ENCODE measurements at regions not wholly inside any gene's neighbourhood (a gene's known extent, or its start where the extent isn't known, plus 50 kb on each side); places are given as distances from the start of the nearest gene placed in this dataset.
A peak's percentile ranks its signal among the peaks of the same experiment; 100 is the strongest.

DNA sequence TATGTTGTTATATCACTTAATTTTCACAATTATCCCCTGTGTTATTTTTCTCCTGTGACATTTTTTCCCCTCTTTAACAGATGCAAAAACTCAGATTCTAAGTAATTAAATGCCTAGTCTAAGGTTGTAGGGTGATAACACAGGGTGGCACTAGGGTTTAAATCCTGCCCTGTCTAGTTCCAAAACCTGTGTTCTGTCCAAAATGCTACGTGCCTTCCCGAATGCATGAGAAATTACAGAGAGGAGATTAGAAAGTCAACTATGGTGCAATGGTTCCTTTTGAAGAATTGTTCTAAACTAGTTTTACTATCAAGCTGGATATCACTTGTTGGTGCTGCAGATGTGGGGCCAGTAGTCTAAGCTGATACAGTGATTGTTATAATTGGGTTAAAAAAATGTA lies 108.0 kb downstream of the DIPK2A start:
- no peak for DNase-seq

DNA sequence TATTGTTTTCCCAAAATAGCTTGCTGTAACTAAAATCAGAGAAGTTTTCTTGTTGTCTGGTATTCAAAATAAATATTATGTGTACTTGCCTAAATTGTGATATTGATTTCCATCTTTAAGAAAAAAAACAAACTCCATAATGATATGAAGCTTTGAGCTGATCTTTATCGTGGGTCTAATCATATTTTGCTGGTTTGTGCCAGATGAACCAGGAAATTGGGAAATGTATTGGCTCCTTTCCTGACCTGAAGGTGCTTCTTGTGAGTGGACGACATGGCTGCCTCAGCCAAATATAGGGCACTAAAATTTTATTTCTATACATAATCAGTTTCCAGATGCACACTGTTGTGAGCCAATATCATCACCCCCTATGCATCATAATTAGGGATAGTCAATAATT lies 113.3 kb downstream of the DIPK2A start:
- no peak for DNase-seq

DNA sequence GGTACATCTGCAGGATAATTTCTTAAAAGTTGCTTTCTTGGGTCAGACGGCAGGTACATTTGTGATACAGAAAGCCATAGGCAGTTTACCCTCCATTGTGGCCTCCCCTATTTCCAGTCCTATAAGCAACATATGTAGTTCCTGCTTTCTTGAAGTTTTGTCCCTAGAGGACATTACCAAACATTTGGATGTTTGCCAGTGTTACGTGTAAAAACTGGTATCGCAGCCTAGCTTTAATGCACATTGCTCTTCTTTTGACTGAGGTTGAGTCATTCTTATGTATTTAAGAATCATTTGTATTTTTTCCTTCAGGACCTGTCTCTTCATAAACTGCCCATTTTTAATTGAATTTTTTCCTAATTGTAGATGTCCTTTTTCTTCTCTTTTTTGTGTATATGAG lies 114.3 kb downstream of the DIPK2A start:
- peak; percentile 15 for DNase-seq

DNA sequence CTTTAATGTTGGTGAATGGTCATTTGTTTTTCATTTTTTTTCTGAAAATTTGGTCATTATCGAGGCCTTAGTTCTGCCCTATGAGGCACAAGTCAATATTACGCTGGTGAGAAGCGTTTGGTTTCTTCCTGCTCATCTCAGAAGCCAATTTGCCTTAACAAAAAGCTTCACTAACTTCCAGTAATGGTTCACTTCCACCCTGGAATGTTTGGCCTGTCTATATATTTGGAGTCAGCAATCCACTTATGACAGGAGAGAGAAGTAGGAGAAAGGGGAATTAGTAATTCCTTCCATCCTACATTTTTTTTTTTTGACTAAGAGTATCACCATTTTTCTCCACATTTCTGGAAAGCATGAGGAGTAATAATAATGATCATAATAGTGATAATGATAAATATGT lies 124.4 kb downstream of the DIPK2A start:
- DNase-seq = no peak

DNA sequence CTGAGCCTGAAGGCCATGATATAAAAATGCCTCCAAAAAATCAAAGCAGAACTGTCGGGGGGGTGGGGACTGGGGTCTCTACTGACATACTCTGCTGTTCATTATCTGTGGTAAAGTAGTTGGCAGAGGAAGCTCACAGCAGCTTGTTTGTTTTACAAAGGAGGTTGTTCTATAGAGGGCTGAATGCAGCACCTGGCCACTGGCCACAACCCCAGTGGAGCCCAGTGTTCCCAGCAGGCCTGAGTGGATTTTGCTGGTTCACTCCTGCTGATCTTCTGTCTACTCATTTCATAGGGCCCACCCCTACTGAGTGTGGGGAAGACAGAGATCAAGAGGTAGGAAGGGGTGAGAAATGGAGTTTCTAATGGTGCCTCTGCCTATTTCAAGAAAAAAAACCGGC lies 125.5 kb downstream of the DIPK2A start:
- no peak for DNase-seq

DNA sequence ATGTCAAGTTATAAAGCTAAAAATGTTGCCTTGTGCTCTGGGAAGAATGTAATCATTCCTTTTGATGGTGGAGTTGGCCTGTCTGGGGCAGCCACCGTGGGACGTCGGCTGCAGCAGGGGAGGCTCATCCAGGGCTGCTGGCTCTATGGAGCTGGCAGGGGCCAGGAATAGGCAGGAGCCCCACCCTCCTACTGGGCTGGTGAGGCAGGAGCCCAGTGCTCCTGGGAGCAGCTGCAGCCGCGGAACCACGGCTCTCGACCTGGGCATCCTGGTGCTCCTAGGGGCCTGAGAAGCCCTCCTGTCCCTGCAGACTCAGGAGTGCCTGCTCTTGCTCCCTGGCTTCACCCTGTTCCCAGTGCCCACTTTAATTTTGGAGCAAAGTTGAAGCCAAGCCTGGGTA lies 127.1 kb downstream of the DIPK2A start:
- DNase-seq = no peak

DNA sequence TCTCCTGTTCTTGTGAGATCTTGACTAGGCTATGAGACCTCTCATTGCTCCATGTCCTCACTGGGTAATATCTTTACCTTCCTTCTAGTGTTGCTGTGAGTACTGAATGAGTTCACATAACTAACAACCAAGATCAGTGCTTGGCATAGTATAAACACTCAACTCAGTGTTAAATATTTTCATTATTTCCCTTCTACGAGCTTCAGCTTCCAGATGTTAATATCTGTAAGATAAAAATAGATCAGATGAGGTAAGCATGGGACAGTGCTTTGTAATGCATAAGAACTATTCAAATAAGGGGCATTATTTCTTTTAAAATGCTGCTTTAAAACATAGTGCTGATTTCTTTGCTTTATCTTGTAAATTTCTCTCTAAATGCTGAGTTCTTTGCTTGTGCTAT lies 130.8 kb downstream of the DIPK2A start:
- no peak for DNase-seq

DNA sequence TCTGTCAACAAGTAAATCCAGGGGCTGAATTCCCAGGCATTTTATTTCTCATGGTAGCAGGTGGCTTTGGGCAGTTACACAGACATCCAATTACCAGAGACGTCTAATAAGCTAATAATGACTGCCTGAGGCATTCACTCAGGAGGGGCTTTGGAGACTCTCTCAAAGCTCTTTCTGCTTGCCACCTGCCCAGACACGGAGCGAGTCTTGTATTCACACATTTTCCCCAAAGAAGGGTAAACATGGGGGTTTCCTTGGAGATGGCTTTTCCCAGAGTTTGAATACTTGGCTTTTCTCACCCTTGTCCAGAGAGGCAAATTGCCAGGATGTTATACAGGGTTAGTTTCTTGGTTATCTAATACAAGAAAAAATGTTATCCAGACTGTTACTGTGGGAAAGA lies 132.6 kb downstream of the DIPK2A start:
- peak; percentile 98 for DNase-seq

DNA sequence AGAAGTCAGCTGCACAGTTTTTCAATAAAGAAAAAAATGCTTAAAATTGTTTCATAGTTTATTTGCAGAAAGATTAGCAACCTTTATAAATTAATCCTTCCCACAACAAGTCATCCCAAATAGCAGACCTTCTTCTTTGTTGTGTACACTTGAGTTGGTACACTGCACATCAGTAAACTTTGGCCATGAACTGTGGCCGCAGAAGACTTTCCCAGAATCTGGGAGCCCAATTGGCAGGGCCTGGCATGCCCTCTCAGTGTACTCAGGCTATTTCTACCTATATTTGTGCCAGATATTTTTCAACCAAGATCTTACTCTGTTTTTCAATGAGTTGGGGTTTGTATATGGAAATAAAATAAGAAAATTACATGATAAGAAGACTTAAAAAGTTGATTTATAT lies 133.1 kb downstream of the DIPK2A start:
- DNase-seq = peak; percentile 29

DNA sequence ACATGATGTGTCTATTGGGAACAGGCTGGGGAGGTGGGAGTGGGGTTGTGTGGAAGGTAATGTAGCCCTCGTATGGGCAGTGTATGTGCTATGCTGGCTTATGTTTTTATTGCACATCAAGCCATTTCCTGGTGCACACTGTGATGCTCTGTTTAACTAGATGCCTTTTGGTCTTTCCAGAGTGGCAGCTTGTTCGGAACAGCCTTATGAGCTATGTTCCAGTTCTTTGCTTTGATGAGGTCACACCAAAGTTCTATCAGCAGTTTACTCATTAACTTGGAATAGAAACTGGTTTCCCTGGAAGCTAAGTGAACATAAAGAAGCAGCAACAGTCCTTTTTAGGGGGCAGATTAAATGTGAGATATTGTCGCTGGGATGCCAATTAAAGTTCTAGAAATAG lies 133.9 kb downstream of the DIPK2A start:
- no peak for DNase-seq

DNA sequence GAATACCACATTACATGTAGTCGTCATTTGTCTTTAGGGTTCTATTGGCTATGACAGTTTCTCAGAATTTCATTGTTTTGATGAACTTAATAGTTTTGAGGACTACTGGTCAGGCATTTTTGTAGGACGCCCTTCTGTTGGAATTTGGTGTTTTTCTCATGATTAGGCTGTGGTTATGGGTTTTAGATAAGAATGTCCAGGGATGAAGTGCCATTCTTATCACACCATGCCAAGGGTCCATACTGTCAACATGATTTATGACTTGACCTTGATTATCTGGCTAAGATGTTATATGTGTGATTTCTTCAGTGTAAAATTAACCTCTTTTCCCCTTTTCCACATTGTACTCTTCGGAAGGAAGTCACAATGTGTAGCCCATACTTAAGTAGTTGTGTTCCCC lies 135.3 kb downstream of the DIPK2A start:
- DNase-seq = no peak

DNA sequence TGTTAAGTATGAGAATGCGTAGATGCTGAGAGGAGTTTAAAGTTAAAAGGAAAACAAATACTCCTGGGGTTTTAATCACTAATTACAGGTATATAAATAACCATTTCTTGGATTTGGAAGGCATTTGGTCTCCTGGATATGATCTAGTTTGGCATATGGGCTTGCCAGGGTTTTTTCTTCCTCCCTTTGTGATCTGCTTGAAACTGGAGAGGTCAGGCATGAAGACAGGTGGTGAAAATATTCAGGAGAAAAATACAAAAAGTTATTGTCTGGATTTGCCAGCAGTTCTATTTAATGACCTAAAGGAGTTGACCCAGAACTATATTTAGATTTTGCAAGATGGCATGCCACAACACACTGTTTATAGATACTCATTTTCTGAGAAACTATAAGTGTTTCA lies 136.3 kb downstream of the DIPK2A start:
- DNase-seq = peak; percentile 41

DNA sequence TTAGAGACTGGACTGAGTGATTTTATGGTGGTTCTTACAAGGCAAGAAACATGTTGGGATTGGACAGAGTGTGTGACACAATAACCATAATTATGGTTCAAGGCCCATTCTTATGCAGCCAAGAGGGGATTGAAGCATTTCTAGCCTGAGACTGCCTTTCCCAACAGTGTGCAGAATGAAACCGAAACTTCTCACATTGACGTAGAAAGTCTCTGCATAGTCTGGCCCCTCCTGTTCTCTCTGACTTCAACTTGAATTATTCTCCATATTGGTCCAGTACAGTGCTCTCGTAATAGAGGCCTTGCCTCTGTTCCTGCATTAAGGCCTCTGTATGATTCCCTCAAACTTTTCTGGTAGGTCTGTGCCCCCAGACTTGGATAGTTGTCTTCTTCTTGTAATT lies 138.3 kb downstream of the DIPK2A start:
- DNase-seq = no peak

DNA sequence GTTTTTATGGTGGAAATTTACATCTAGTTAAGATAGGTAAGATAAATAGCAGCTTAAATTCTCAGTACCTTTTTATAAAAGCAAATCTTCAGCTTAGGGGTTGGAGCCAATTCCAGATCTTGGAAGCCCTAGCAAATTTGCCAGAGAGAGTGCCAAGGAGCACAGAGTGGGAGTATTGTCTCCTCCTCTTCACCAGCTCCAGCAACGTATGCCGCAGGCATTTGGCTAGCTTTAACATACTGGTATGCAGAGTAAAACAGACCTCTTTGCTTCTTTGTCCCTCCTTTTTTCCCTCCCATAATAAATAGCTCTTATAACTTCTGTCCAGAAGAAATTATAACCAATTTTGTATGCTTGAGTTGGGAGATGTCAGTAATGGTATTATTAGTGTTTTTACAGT lies 140.4 kb downstream of the DIPK2A start:
- peak; percentile 74 for DNase-seq

DNA sequence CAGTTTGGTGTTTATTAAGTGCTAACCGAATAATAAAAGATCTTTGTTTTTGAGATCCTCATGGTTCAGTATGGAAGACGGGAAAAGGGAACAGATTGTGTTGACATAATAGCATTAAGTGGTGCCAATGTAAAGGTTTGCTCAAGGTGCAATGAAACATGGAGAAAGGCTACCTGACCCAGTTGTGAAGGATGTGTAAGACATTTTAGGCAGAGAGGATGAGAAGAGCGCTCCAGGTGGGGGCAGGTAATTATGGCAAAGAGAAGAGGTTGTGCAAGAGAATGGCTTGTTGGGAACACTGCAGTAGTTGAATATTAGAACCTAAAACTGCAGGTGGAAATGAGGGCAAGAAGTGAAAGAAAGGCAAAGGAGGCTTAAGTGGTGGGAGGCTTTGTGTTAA lies 140.8 kb downstream of the DIPK2A start:
- DNase-seq = peak; percentile 79

DNA sequence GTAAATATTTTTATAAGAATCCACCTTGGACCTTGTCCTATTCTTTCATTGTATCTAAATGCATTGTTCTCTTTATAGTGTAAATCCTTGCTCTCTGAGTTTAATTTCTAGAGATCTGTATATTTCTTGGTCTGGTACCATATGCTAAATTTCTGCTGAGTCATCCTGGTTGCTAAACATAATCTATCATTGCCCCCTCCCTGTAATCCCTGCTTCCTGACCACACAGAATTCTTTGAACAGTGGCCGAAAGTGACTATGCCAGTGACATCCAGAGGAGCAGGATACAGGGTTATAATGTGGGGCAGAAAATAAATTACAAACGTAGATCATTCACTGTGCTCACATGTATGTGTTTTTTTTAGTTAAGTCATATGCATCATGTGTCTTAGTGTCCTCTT lies 143.1 kb downstream of the DIPK2A start:
- DNase-seq = peak; percentile 85

DNA sequence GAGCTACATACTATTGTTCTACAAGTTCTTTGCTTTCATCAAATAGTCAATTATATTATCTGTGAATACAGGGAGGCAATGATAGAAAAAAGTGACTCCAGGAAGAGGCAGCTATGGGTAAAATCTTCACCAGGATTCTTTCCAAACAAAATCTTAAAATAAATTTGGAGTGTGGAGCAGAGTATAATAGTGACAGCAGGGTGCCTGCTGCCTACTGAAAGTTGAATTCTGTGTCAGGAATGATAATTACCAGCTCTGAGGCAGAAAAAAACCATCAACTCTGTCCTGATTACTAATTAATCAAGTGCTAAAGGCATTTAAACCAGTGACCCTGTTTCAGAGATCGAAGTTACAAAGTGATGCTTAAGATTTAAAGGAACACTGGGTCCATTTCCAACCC lies 148.0 kb downstream of the DIPK2A start:
- DNase-seq = no peak

DNA sequence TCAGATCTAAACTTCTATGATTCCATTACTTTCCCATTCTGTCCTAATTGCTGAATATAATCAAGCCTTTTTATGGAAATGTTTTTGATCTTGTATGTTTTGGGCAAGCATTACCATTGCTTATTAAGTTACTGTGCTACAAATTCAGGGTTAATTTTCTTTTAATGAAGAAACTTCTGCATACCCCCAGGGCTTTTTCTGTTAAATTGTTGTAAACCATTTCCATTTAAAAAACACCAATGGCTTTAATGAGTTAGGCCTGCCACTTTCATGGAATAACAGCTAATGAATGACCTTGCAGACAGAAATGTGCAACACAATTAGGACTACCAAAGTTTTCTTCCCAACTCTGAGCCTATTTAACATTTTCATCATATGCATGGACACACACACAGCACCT lies 150.0 kb downstream of the DIPK2A start:
- no peak for DNase-seq

DNA sequence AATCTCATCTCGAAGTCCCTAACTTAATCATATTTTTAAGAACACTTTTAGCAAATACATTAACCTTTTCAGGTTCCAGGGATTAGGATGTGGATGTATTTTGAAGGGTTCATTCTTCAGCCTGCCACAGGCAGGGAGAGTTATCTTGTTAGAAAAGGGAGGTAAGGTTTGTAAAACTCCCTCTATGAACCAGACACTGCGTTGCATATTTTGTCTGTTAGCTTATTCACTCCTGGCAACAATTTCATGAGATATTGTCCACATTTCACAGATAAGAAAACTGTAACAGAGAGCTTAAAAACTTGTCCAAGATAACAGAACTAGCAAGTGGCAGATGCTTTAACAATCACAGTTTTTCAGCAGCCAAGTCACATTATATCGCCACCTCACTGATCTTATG lies 155.4 kb downstream of the DIPK2A start:
- DNase-seq = no peak

DNA sequence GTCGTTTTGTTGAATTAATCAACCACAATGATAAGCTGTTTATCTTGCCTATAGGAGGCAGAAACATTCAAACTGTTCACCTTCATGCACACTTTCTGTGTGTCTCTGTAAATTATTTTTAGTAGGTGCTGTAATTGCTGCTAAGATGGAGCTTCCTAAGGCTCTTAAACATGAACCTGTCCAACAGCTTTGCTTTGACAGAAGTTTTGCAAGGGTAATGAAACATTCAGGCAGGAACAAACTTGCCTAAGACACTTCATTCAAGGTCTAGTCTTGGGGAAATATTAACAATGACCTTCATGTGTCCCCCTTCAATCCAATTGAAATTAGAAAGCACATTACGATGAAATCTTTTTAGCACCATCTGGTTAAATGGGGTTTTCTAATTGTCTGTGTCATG lies 156.1 kb downstream of the DIPK2A start:
- peak; percentile 98 for DNase-seq

DNA sequence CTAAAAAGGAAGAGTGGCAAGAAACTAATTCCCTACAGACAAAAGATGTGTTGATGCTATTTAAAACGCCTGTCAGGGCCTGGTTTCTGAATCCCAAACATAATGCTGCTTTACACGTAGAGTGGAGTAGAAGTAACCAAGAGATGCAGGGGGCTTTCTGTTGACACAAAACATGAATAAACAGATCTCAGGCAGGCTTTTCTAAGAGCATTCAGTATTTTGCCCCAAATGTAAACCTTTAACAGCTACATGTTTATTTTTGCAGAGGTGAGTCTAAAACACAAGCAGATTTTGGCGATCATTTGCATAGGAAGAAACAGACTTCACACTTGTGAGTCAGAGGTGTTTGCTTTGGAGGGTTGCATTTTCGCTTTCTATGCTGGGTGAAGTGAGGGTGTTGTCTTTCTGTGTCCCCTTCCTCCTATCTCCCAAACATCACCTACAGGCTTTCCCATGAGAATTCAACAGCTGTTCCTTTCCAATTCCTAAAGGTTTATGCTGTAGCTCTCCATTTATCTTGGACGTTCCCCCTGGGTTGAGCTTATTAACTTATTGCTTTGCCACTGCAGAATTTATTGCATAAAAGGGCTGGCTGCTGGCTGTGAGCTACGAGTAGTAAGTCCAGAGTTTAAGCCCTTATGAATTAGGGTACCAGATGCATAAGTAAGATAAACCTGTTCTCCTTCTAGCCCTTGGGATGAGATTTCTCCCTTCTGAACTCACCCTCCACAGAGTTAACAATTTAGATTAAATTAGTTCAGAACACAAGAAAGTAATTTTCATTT lies 156.7 kb downstream of the DIPK2A start:
- peak; percentile 99 for DNase-seq

DNA sequence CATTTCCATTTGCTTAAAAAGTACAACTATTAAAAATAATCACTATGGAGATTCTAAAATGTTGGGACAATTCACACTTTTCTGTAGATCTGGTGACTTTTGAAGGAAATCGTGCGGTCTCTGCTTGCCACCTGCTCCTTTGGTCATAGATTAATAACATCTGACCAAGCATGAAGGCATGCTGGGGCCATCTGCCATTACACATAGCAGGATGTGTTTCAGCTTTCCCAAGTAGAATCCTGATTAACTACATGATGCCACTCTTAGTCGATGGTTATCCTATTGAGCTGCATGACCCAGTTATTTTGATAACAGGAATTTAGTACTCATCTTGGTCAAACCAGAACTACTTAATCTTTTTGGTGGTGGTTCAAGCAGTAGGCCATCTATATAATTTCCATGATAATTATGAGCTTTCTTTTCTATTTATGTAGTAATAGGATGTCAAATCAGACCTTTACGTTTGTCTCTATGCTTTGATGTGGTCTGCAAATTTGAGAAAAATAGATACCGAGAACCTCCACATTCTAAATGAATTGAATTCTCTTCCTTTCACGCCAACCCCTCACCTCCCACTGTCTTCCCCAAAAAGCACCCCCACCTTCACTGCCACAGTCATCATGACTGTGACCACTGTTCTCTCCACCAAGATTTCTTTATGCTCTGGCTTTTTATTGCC lies 158.1 kb downstream of the DIPK2A start:
- peak; percentile 95 for DNase-seq

DNA sequence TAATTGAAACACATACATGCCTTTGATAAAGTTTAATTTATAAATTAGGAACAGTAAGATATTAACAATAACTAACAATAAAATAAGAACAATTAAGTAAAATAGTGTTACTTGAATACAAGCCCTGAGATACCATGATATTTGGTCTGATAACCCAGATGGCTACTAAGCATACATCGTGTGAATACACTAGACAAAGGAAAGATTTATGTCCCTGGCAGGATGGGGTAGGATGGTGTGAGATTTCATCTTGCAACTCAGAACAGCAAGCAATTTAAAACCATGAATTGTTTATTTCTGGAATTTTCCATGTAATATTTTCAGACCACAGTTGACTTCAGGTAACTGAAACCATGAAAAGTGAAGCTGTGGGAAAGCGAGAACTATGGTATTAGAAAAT lies 169.5 kb downstream of the DIPK2A start:
- DNase-seq = no peak

DNA sequence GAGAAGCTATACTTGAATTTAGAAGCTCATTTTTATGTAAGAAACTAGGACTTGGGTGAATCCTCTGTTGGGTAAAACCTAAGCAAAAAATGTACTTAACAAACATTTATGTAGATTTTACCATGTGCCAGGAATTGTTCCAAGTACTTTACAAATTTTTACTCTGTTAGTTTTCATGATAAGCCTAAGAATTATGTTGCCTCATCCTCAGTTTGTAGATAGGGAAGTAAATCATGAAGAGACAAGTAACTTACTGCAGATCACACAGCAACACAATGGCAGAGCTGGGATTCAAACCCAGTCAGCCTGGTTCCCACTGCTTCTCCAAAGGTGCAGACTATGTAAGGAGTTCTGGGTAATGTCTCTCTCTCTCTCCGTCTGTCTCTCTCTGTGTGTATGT lies 169.9 kb downstream of the DIPK2A start:
- no peak for DNase-seq

Data from NCI-H82 (cell line).